ENCODE measurements at regions not wholly inside any gene's neighbourhood (a gene's known extent, or its start where the extent isn't known, plus 50 kb on each side); places are given as distances from the start of the nearest gene placed in this dataset.
A peak's percentile ranks its signal among the peaks of the same experiment; 100 is the strongest.
"Not testable (repeated sequence)": the region's sequence is repeated elsewhere in the genome, so short reads cannot be mapped to it uniquely, and the experiment has no call there.

DNA sequence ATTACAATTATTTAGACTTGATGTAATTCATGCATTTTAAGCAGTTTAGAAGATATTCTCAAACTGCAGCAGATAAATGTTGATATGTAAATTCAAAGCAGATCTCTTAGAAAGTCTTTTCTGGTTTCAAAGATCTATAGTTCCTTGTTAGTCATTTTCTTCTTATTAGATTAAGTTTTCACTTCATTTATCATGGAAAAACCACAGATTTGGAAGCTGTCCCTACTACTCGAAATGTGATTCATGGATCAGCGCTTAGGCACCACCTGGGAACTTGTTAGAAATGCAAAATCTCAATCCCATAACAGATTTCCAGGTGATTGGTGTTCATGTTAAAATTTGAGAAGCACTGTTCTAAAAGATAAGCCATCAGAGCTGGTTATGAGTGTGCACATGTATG, 92.8 kb upstream of the CDH2 start:
- no peak for TF ChIP-seq CTCF (IDR thresholded peaks at IDR 0.05; ENCODE audit: insufficient read depth, missing control alignments)
- peak; percentile 71 for FAIRE-seq
- DNase-seq (ENCODE audit: insufficient read length, low spot score): no peak

DNA sequence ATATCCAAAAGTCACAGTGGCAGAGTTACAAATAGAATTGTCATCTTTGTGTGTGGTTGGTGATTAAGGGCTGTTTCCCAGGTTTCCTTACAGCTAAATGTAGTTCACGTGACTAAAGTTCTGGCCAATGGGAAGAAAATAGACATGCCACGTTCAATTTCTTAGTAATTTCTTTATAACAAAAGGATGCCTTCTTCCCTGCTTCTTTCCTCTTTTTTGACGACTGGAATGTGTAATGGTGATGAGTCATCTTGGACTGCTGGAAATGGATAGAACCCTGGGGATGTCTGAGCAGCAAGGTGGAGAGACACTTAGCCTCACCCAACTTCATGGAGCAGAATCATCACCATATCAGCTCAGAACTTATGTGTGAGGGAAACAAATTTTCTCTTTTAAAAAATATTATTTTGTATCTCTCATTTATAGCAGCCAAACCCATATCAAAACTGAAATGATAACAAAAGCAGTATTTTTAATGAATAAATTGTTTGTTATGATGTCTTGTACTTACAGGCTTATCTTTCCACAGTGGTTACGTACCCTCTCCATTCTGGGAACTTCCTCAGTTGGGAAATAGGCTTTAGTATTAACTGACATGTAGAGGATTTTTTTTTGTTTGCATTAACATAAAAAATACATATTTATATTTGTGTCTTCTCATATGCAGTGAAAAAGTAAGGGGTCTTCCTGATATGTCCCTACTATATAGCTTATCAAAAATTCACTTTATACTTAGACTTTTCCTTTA, 91.1 kb upstream of the CDH2 start:
- FAIRE-seq (no peak), DNase-seq (ENCODE audit: insufficient read length, low spot score) (no peak)

GRCh38 chr18:28267276-28267675, 90.3 kb upstream of the CDH2 start:
- DNase-seq (ENCODE audit: insufficient read length, low spot score): no peak
- TF ChIP-seq CTCF (IDR thresholded peaks at IDR 0.05; ENCODE audit: insufficient read depth, missing control alignments): no peak
- FAIRE-seq: no peak

More for the DNA sequence above, 91.1 kb upstream of the CDH2 start:
- TF ChIP-seq CTCF (IDR thresholded peaks at IDR 0.05; ENCODE audit: insufficient read depth, missing control alignments): no peak

- TF ChIP-seq CTCF (IDR thresholded peaks at IDR 0.05; ENCODE audit: insufficient read depth, missing control alignments): no peak
Observed at GRCh38 chr18:28256166-28256565, 79.2 kb upstream of the CDH2 start.

DNA sequence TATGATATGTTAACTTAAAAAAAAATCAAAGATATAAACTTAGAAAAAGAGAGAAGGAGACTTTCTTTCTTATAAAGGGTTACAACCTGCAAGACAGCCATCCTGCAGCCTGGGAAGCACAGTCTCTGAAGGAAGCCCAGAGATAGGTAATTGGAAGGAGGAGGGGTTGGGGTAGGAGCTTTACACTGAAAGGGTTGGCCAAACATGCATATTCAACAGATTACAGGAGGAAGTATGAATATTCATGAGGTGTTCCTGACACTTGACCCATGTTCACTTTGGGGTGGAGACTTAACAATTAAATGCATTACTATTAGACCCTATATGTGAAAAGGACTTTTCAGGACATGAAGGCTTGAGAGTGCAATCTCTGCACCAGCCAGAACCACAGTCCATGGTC, 71.7 kb upstream of the CDH2 start:
- no peak for FAIRE-seq
- no peak for TF ChIP-seq CTCF (IDR thresholded peaks at IDR 0.05; ENCODE audit: insufficient read depth, missing control alignments)
- DNase-seq (ENCODE audit: insufficient read length, low spot score): no peak

More at GRCh38 chr18:28256166-28256565, 79.2 kb upstream of the CDH2 start:
- DNase-seq (ENCODE audit: insufficient read length, low spot score): no peak
- FAIRE-seq: no peak

GRCh38 chr18:28240626-28241025, 63.7 kb upstream of the CDH2 start:
- not testable (repeated sequence) for FAIRE-seq; DNase-seq (ENCODE audit: insufficient read length, low spot score)

GRCh38 chr18:28236487-28236886, 59.6 kb upstream of the CDH2 start:
- DNase-seq (ENCODE audit: insufficient read length, low spot score) (no peak), FAIRE-seq (no peak)
- TF ChIP-seq CTCF (IDR thresholded peaks at IDR 0.05; ENCODE audit: insufficient read depth, missing control alignments): no peak

Measured in D721Med (cell line).